ENCODE measurements at regions not wholly inside any gene's neighbourhood (a gene's known extent, or its start where the extent isn't known, plus 50 kb on each side); places are given as distances from the start of the nearest gene placed in this dataset.
A peak's percentile ranks its signal among the peaks of the same experiment; 100 is the strongest.

- H3K27me3 ChIP-seq: no peaks in the 10 kb centered on the region
- no peaks in the 10 kb centered on the region for H3K9me3 ChIP-seq
- no peaks in the 10 kb centered on the region for H3K36me3 ChIP-seq
- H3K4me3 ChIP-seq: no peak overlapping the region
- DNase-seq (no peak), ATAC-seq (no peak)
- no peak overlapping the region for H3K27ac ChIP-seq
- intact Hi-C loops (cut with DNase I): no loop called here
- H3K4me1 ChIP-seq: no peaks in the 10 kb centered on the region
- TF ChIP-seq CTCF (IDR thresholded peaks at IDR 0.05): no peak
Observed at GRCh38 chr10:8534891-8535290, 480.4 kb downstream of the GATA3 start.

- DNase-seq (no peak), ATAC-seq (no peak)
- H3K4me3 ChIP-seq: no peak overlapping the region
- no peaks in the 10 kb centered on the region for H3K36me3 ChIP-seq
- no peaks in the 10 kb centered on the region for H3K4me1 ChIP-seq
- TF ChIP-seq CTCF (IDR thresholded peaks at IDR 0.05): no peak
- H3K27me3 ChIP-seq: no peaks in the 10 kb centered on the region
- H3K9me3 ChIP-seq: no peaks in the 10 kb centered on the region
- intact Hi-C loops (cut with DNase I): no loop called here
- no peak overlapping the region for H3K27ac ChIP-seq
Observed at GRCh38 chr10:8539056-8539455, 484.6 kb downstream of the GATA3 start.

- Histone ChIP-seq H3K4me3 (no peak overlapping the region), H3K9me3 (no peaks in the 10 kb centered on the region), H3K27me3 (no peaks in the 10 kb centered on the region), H3K27ac (no peak overlapping the region), H3K36me3 (no peaks in the 10 kb centered on the region), H3K4me1 (no peaks in the 10 kb centered on the region)
- no peak for TF ChIP-seq CTCF (IDR thresholded peaks at IDR 0.05)
- intact Hi-C loops (cut with DNase I): no loop called here
- no peak for DNase-seq
- ATAC-seq: peak; percentile 68
Observed at GRCh38 chr10:8543361-8544056, 489.0 kb downstream of the GATA3 start.

GRCh38 chr10:8544057-8544380 is 489.5 kb downstream of the GATA3 start:
- no peaks in the 10 kb centered on the region for H3K36me3 ChIP-seq
- H3K27me3 ChIP-seq: no peaks in the 10 kb centered on the region
- no peak overlapping the region for H3K27ac ChIP-seq
- DNase-seq (no peak), ATAC-seq (peak; percentile 88)
- TF ChIP-seq CTCF (IDR thresholded peaks at IDR 0.05): no peak
- no peaks in the 10 kb centered on the region for H3K9me3 ChIP-seq
- H3K4me3 ChIP-seq: no peak overlapping the region
- intact Hi-C loops (cut with DNase I): no loop called here
- H3K4me1 ChIP-seq: no peaks in the 10 kb centered on the region

- no peak overlapping the region for H3K27ac ChIP-seq
- H3K4me3 ChIP-seq: no peak overlapping the region
- intact Hi-C loops (cut with DNase I): no loop called here
- H3K4me1 ChIP-seq: no peaks in the 10 kb centered on the region
- TF ChIP-seq CTCF (IDR thresholded peaks at IDR 0.05): no peak
- DNase-seq (no peak), ATAC-seq (no peak)
- no peaks in the 10 kb centered on the region for H3K27me3 ChIP-seq
- H3K36me3 ChIP-seq: no peaks in the 10 kb centered on the region
- H3K9me3 ChIP-seq: no peaks in the 10 kb centered on the region
Observed at GRCh38 chr10:8544500-8544899, 490.0 kb downstream of the GATA3 start.

GRCh38 chr10:8554574-8554973 is 500.1 kb downstream of the GATA3 start:
- intact Hi-C loops (cut with DNase I): no loop called here
- ATAC-seq: no peak
- no peak overlapping the region for H3K27ac ChIP-seq
- H3K4me3 ChIP-seq: no peak overlapping the region
- no peaks in the 10 kb centered on the region for H3K27me3 ChIP-seq
- no peak for TF ChIP-seq CTCF (IDR thresholded peaks at IDR 0.05)
- no peaks in the 10 kb centered on the region for H3K4me1 ChIP-seq
- no peak for DNase-seq
- H3K9me3 ChIP-seq: no peaks in the 10 kb centered on the region
- H3K36me3 ChIP-seq: no peaks in the 10 kb centered on the region
